Left ventricle myocardium superior (tissue), 1 donor: ENCODE measurements at regions not wholly inside any gene's neighbourhood (a gene's known extent, or its start where the extent isn't known, plus 50 kb on each side); places are given as distances from the start of the nearest gene placed in this dataset.
"Not testable (repeated sequence)": the region's sequence is repeated elsewhere in the genome, so short reads cannot be mapped to it uniquely, and the experiment has no call there.

Source experiments
- ATAC-seq: fragments of 200-7000 bp; cut with Tn5 transposase; one replicate; pipeline ENCODE4 v1.9.1; 2020; ENCODE audit warnings: mild to moderate bottlenecking, moderate library complexity
- DNase-seq: peaks from one replicate; pipeline ENCODE4 v3.0.0-alpha.2; 2020
- intact Hi-C: fragments of 100-400 bp; cut with micrococcal nuclease; formaldehyde crosslinking; loops from one replicate; pipeline ENCODE4 v1.11.0; 2022
- donor health status: DM: no; HTN: yes; CAD: no; lungs with severe emphysema.

GRCh38 chr12:53867216-53868012, 71.2 kb upstream of the HOXC13 start:
- ATAC-seq (no peak), DNase-seq (no peak)
- intact Hi-C loops, result no loop called here

GRCh38 chr12:53868511-53868986, 70.1 kb upstream of the HOXC13 start:
- DNase-seq (no peak), ATAC-seq (no peak)
- intact Hi-C loops, result no loop called here

GRCh38 chr12:53869500-53869899, 69.1 kb upstream of the HOXC13 start:
- intact Hi-C loops, result no loop called here
- ATAC-seq (no peak), DNase-seq (no peak)

- DNase-seq (no peak), ATAC-seq (no peak)
- intact Hi-C loops, result no loop called here
Observed at GRCh38 chr12:53870117-53870516, 68.5 kb upstream of the HOXC13 start.

GRCh38 chr12:53871367-53871766, 67.3 kb upstream of the HOXC13 start:
- intact Hi-C loops, result no loop called here
- no peak for DNase-seq
- no peak for ATAC-seq

GRCh38 chr12:53872367-53872766, 66.3 kb upstream of the HOXC13 start:
- intact Hi-C loops, result no loop called here

GRCh38 chr12:53877961-53878360, 60.7 kb upstream of the HOXC13 start:
- ATAC-seq, DNase-seq, intact Hi-C loops: not testable (repeated sequence)

More at GRCh38 chr12:53872367-53872766, 66.3 kb upstream of the HOXC13 start:
- ATAC-seq (no peak), DNase-seq (no peak)

- intact Hi-C loops, result no loop called here
- DNase-seq, result no peak
- ATAC-seq, result no peak
Observed at GRCh38 chr12:53887006-53887405, 51.6 kb upstream of the HOXC13 start.

- ATAC-seq (no peak), DNase-seq (no peak)
- intact Hi-C loops, result no loop called here
Observed at GRCh38 chr12:53887881-53888280, 50.8 kb upstream of the HOXC13 start.
